GM23338 (cell line): ENCODE measurements at regions not wholly inside any gene's neighbourhood (a gene's known extent, or its start where the extent isn't known, plus 50 kb on each side); places are given as distances from the start of the nearest gene placed in this dataset.

Experiments used
- ATAC-seq: fragments of 200-7000 bp; cut with Tn5 transposase; 3 replicates; pipeline ENCODE4 v1.9.1; 2020
- DNase-seq: peaks from one replicate; pipeline ENCODE4 v3.0.0-alpha.2; 2015; ENCODE audit warnings: low spot score
- H2AFZ ChIP-seq: fragments of 200-600 bp; sonication (generic); 2 replicates; pipeline ENCODE4 v1.8.0; 2016; ENCODE audit warnings: antibody characterized with exemption, mild to moderate bottlenecking, moderate library complexity
- H3F3A ChIP-seq: fragments of 200-600 bp; sonication (generic); replicated peaks from 2 replicates; pipeline ENCODE4 v1.8.0; 2017; ENCODE audit warnings: antibody characterized with exemption, mixed run types, low read depth
- H3K27ac ChIP-seq: fragments of 200-600 bp; sonication (generic); 2 replicates; pipeline ENCODE4 v1.6.1; 2016; ENCODE audit warnings: low read depth
- H3K27me3 ChIP-seq: fragments of 200-600 bp; sonication (generic); 2 replicates; pipeline ENCODE4 v1.8.0; 2016; ENCODE audit warnings: mild to moderate bottlenecking, mixed run types, moderate library complexity; ENCODE audit not compliant: insufficient read depth
- H3K36me3 ChIP-seq: fragments of 200-600 bp; sonication (generic); 2 replicates; pipeline ENCODE4 v1.8.0; 2016; ENCODE audit warnings: mild to moderate bottlenecking; ENCODE audit not compliant: insufficient read depth
- H3K4me1 ChIP-seq: fragments of 200-600 bp; sonication (generic); 2 replicates; pipeline ENCODE4 v1.8.0; 2016; ENCODE audit warnings: mild to moderate bottlenecking, moderate library complexity; ENCODE audit not compliant: insufficient read depth
- H3K4me2 ChIP-seq: fragments of 200-600 bp; sonication (generic); 2 replicates; pipeline ENCODE4 v1.7.1; 2017; ENCODE audit warnings: mixed run types
- H3K4me3 ChIP-seq: fragments of 200-600 bp; sonication (generic); 2 replicates; pipeline ENCODE4 v1.6.1; 2016; ENCODE audit warnings: mixed run types
- H3K79me2 ChIP-seq: fragments of 200-600 bp; sonication (generic); replicated peaks from 2 replicates; pipeline ENCODE4 v1.8.0; 2017; ENCODE audit warnings: mild to moderate bottlenecking; ENCODE audit not compliant: insufficient read depth
- H3K9me2 ChIP-seq: fragments of 200-600 bp; sonication (generic); 2 replicates; pipeline ENCODE4 v1.8.0; 2017; ENCODE audit not compliant: insufficient read depth
- H4K20me1 ChIP-seq: fragments of 200-600 bp; sonication (generic); replicated peaks from 2 replicates; pipeline ENCODE4 v1.8.0; 2017; ENCODE audit warnings: mild to moderate bottlenecking; ENCODE audit not compliant: insufficient read depth
- H3K27ac Mint-ChIP-seq: 2 replicates; pipeline ENCODE4 v1.8.0; 2020; ENCODE audit warnings: inconsistent platforms, mild to moderate bottlenecking, moderate library complexity, mixed read lengths
- H3K27me3 Mint-ChIP-seq: 3 replicates; pipeline ENCODE4 v1.8.0; 2022; ENCODE audit warnings: low read depth, mild to moderate bottlenecking, moderate library complexity, mixed read lengths, inconsistent platforms; ENCODE audit not compliant: insufficient read depth, poor library complexity
- H3K36me3 Mint-ChIP-seq: 3 replicates; pipeline ENCODE4 v1.8.0; 2021; ENCODE audit warnings: low read depth, mild to moderate bottlenecking, inconsistent platforms, moderate library complexity, mixed read lengths
- H3K4me1 Mint-ChIP-seq: 3 replicates; pipeline ENCODE4 v1.8.0; 2020; ENCODE audit warnings: mild to moderate bottlenecking, inconsistent platforms, mixed read lengths
- H3K4me3 Mint-ChIP-seq: 3 replicates; pipeline ENCODE4 v1.8.0; 2021; ENCODE audit warnings: moderate library complexity, mild to moderate bottlenecking, inconsistent platforms, mixed read lengths
- H3K9me3 Mint-ChIP-seq: 3 replicates; pipeline ENCODE4 v1.8.0; 2020; ENCODE audit warnings: moderate library complexity, mild to moderate bottlenecking, inconsistent platforms, mixed read lengths
- CREB1 ChIP-seq: fragments of 250-450 bp; sonication (Bioruptor Pico); IDR thresholded peaks from 2 replicates; pipeline ENCODE4 v1.5.0; 2020; ENCODE audit warnings: low read depth, mild to moderate bottlenecking, moderate library complexity
- EZH2 ChIP-seq: fragments of 200-600 bp; sonication (generic); IDR thresholded peaks from one replicate; pipeline ENCODE4 v1.8.0; 2017; ENCODE audit warnings: antibody characterized with exemption, mild to moderate bottlenecking, low read depth; ENCODE audit not compliant: unreplicated experiment
- EZH2phosphoT487 ChIP-seq: fragments of 200-600 bp; sonication (generic); IDR thresholded peaks from one replicate; pipeline ENCODE4 v1.8.1; 2018; ENCODE audit warnings: antibody characterized with exemption; ENCODE audit not compliant: unreplicated experiment
- NANOG ChIP-seq: IDR thresholded peaks from 2 replicates; pipeline ENCODE4 v1.6.1; 2016; ENCODE audit warnings: antibody characterized with exemption, borderline replicate concordance
- REST ChIP-seq: IDR thresholded peaks from one replicate; pipeline ENCODE4 v1.6.1; 2018; ENCODE audit warnings: antibody characterized with exemption; ENCODE audit not compliant: unreplicated experiment
- STAT1 ChIP-seq: IDR thresholded peaks from one replicate; pipeline ENCODE4 v1.6.1; 2016; ENCODE audit warnings: antibody characterized with exemption; ENCODE audit not compliant: unreplicated experiment
- ZNF114 ChIP-seq: fragments of 250-450 bp; sonication (Bioruptor Pico); IDR thresholded peaks from 2 replicates; pipeline ENCODE4 v1.5.0; 2020; ENCODE audit warnings: mild to moderate bottlenecking, moderate library complexity
- ZNF331 ChIP-seq: fragments of 250-450 bp; sonication (Bioruptor Pico); IDR thresholded peaks from 2 replicates; pipeline ENCODE4 v1.5.0; 2020; ENCODE audit warnings: low read depth, mild to moderate bottlenecking, moderate library complexity
- ZNF462 ChIP-seq: fragments of 250-450 bp; sonication (Bioruptor Pico); IDR thresholded peaks from 2 replicates; pipeline ENCODE4 v1.5.0; 2020; ENCODE audit warnings: mild to moderate bottlenecking, moderate library complexity
- TF ChIP-seq, protein P1 (sequence below), 2 experiments: fragments of 200-600 bp in 1 of 2; sonication (generic) in 1 of 2; conservative IDR thresholded peaks; 2 replicates each; pipeline versions ENCODE4 v1.5.1 to v1.6.1; 2016 to 2017; ENCODE audit warnings: antibody characterized with exemption in 2 of 2, low read depth in 2 of 2, mild to moderate bottlenecking in 2 of 2, moderate library complexity in 1 of 2

DNA sequence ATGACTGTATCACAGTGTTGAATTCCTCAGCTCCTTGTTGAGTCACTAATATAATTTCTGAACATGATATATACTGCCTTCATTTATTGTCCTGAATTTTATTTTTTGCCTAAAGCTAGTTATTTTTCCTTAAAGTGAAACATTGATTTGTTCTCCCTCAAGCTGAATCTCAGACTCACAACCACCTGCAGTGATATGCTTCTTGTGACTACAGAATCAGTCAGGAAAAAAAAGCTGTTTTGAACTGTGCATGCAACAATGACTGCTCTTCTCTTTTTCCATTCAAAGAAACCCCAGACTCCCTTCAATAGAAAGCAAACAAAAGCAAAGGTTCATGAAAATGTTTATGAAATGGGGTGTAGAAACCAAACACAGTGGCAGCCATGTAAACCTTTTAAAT is 470.2 kb upstream of the CHD1 start:
- Histone ChIP-seq H3K4me1 (no peaks in the 10 kb centered on the region), H3K4me2 (no peak overlapping the region), H3K27ac (no peak overlapping the region), H3K9me2 (no peaks in the 10 kb centered on the region), H3F3A (no peaks in the 10 kb centered on the region), H3K79me2 (no peaks in the 10 kb centered on the region), H3K27me3 (no peaks in the 10 kb centered on the region), H4K20me1 (no peaks in the 10 kb centered on the region), H3K4me3 (no peak overlapping the region), H3K36me3 (no peaks in the 10 kb centered on the region), H2AFZ (no peak overlapping the region)
- TF ChIP-seq CREB1 (CRISPR knock-in tag) (no peak), ZNF114 (CRISPR knock-in tag) (no peak), EZH2 (no peak), ZNF331 (CRISPR knock-in tag) (no peak)
- no peaks in the 10 kb centered on the region for H3K36me3 Mint-ChIP-seq
- no peak overlapping the region for H3K27ac Mint-ChIP-seq
- H3K4me3 Mint-ChIP-seq: no peak overlapping the region
- no peaks in the 10 kb centered on the region for H3K27me3 Mint-ChIP-seq
- H3K4me1 Mint-ChIP-seq: no peaks in the 10 kb centered on the region
- peaks cover 7% of the 10 kb centered on the region; the same call in 2 of the 3 replicates for H3K9me3 Mint-ChIP-seq
- ATAC-seq (no peak), DNase-seq (no peak)

DNA sequence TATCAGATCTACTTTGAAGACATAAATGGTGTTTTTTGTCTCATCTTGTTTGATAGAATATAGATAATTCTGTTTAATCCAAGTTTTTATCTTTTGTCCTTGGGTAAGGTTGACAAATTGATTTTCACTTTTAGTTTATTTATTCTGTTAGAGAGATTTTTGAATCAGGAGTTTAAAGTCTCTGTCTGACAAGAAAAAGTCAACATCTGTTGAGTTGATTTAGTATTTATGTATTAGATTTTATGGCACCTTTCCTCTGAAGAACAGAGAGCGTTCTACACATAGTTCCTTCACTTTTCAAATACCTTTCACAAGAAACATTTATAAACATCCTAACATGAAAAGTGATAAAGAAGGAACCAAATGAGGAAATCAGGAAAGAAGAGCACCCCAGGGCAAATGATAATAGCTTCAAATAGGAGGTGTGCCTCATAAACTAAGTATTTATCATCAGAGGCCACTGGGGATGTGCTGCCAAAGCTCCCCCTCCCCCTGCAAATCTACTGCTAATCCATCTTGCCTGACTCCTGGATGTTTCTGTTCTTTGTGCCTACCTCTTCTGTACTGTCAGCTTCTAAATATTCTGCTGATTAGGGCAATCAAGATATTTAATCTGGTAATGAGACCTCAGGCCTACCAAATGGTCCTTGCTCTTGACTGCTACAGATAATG is 457.7 kb upstream of the CHD1 start:
- H3K4me3 Mint-ChIP-seq: no peak overlapping the region
- H3K27me3 ChIP-seq: no peaks in the 10 kb centered on the region
- no peak for TF ChIP-seq STAT1
- TF ChIP-seq, protein P1, sequence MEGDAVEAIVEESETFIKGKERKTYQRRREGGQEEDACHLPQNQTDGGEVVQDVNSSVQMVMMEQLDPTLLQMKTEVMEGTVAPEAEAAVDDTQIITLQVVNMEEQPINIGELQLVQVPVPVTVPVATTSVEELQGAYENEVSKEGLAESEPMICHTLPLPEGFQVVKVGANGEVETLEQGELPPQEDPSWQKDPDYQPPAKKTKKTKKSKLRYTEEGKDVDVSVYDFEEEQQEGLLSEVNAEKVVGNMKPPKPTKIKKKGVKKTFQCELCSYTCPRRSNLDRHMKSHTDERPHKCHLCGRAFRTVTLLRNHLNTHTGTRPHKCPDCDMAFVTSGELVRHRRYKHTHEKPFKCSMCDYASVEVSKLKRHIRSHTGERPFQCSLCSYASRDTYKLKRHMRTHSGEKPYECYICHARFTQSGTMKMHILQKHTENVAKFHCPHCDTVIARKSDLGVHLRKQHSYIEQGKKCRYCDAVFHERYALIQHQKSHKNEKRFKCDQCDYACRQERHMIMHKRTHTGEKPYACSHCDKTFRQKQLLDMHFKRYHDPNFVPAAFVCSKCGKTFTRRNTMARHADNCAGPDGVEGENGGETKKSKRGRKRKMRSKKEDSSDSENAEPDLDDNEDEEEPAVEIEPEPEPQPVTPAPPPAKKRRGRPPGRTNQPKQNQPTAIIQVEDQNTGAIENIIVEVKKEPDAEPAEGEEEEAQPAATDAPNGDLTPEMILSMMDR (conservative IDR thresholded peaks at IDR 0.05; ENCODE audit: low read depth in 2 of 2): no peak
- TF ChIP-seq EZH2phosphoT487: no peak
- TF ChIP-seq ZNF114 (CRISPR knock-in tag): no peak
- TF ChIP-seq ZNF331 (CRISPR knock-in tag): no peak
- TF ChIP-seq NANOG: no peak
- no peak for TF ChIP-seq ZNF462 (CRISPR knock-in tag)
- TF ChIP-seq REST: no peak

More for the DNA sequence above, 457.7 kb upstream of the CHD1 start:
- Histone ChIP-seq H2AFZ (peak overlapping the region; percentile 78; the same call in 1 of the 2 replicates), H3K27ac (no peak overlapping the region), H3K36me3 (no peaks in the 10 kb centered on the region; the same call in 1 of the 2 replicates), H3K79me2 (no peaks in the 10 kb centered on the region), H3F3A (no peaks in the 10 kb centered on the region), H4K20me1 (no peaks in the 10 kb centered on the region), H3K4me2 (no peak overlapping the region), H3K9me2 (no peaks in the 10 kb centered on the region), H3K4me3 (no peak overlapping the region), H3K4me1 (no peaks in the 10 kb centered on the region)
- Mint-ChIP-seq H3K36me3 (peaks cover 15% of the 10 kb centered on the region; the same call in 2 of the 3 replicates), H3K27ac (no peak overlapping the region), H3K4me1 (no peaks in the 10 kb centered on the region), H3K9me3 (peaks cover 26% of the 10 kb centered on the region), H3K27me3 (no peaks in the 10 kb centered on the region)
- ATAC-seq: no peak
- DNase-seq: no peak
